GM12891 (cell line): ENCODE measurements at regions not wholly inside any gene's neighbourhood (a gene's known extent, or its start where the extent isn't known, plus 50 kb on each side); places are given as distances from the start of the nearest gene placed in this dataset.
"Not testable (repeated sequence)": the region's sequence is repeated elsewhere in the genome, so short reads cannot be mapped to it uniquely, and the experiment has no call there.

Source experiments
- PAX5 ChIP-seq: IDR thresholded peaks from 2 replicates; pipeline ENCODE4 v1.6.1; 2011; ENCODE audit warnings: low read length, moderate library complexity, mild to moderate bottlenecking; ENCODE audit not compliant: insufficient read depth, severe bottlenecking
- POLR2A ChIP-seq: IDR thresholded peaks from 2 replicates; pipeline ENCODE4 v1.6.1; 2011; ENCODE audit warnings: low read depth, low read length, control low read depth
- POLR2AphosphoS5 ChIP-seq: IDR thresholded peaks from 2 replicates; pipeline ENCODE4 v1.6.1; 2011; ENCODE audit warnings: low read depth, low read length, control low read depth
- TAF1 ChIP-seq: IDR thresholded peaks from 2 replicates; pipeline ENCODE4 v1.6.1; 2011; ENCODE audit warnings: low read depth, low read length, control low read depth

DNA sequence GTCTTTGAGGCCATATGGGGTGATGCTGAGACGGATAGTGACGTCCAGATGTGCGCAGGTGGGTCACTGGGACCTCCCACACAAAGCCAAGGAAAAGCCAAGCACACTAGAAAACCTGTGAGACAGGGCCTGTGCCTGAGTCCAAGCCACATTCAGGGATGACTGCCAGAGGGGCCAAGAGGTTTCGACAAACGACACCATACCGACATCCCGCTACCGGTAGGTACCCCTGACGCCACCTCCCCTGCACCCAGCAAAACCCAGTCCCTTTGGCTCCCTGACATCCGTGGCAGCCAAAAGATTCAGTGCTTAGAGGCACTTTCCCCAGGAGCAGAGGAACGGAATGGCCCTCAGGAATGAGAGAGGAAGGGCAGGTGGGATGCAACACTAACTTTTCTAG is 158.0 kb upstream of the ZNF337 start:
- not testable (repeated sequence) for TF ChIP-seq POLR2AphosphoS5, POLR2A, TAF1, PAX5
